ENCODE measurements at regions not wholly inside any gene's neighbourhood (a gene's known extent, or its start where the extent isn't known, plus 50 kb on each side); places are given as distances from the start of the nearest gene placed in this dataset.

- DNase-seq (ENCODE audit: low read depth in 2 of 2): peak in 1 of 2 donors; percentile 87
- TF ChIP-seq, protein P1, sequence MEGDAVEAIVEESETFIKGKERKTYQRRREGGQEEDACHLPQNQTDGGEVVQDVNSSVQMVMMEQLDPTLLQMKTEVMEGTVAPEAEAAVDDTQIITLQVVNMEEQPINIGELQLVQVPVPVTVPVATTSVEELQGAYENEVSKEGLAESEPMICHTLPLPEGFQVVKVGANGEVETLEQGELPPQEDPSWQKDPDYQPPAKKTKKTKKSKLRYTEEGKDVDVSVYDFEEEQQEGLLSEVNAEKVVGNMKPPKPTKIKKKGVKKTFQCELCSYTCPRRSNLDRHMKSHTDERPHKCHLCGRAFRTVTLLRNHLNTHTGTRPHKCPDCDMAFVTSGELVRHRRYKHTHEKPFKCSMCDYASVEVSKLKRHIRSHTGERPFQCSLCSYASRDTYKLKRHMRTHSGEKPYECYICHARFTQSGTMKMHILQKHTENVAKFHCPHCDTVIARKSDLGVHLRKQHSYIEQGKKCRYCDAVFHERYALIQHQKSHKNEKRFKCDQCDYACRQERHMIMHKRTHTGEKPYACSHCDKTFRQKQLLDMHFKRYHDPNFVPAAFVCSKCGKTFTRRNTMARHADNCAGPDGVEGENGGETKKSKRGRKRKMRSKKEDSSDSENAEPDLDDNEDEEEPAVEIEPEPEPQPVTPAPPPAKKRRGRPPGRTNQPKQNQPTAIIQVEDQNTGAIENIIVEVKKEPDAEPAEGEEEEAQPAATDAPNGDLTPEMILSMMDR (IDR thresholded peaks at IDR 0.05; ENCODE audit: low read depth, low read length): no peak
- H3K4me3 ChIP-seq (replicated peaks in 1 of 2; ENCODE audit: low read depth in 2 of 2, low read length in 2 of 2): no peak overlapping the region
Observed at GRCh38 chr7:85454904-85455303, 268.0 kb upstream of the SEMA3D start.

DNA sequence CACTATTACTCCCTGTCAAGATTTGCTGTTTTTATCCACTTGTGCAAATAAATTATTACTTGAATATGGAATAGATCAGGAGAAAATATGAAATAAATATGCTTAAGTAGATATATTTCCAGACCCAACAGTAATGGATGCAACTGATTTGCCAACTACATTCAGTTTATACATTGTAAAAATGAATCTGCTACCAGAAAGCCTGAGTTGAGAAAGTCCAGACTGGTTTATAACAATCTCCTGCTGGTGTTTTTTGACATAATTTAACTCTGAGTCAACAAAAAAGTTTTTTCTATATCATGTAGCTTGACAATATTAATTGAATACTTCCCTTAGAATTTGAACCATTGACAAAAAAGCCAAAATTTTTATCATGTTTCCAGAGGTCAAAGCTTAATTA is 265.8 kb upstream of the SEMA3D start:
- DNase-seq (ENCODE audit: low read depth in 2 of 2): peak in 1 of 2 donors; percentile 33
- no peak overlapping the region for H3K4me3 ChIP-seq (replicated peaks in 1 of 2; ENCODE audit: low read depth in 2 of 2, low read length in 2 of 2)
- TF ChIP-seq, protein P1 (IDR thresholded peaks at IDR 0.05; ENCODE audit: low read depth, low read length): no peak

- TF ChIP-seq, protein P1 (IDR thresholded peaks at IDR 0.05; ENCODE audit: low read depth, low read length): no peak
Observed at GRCh38 chr7:85449478-85449877, 262.6 kb upstream of the SEMA3D start.

DNA sequence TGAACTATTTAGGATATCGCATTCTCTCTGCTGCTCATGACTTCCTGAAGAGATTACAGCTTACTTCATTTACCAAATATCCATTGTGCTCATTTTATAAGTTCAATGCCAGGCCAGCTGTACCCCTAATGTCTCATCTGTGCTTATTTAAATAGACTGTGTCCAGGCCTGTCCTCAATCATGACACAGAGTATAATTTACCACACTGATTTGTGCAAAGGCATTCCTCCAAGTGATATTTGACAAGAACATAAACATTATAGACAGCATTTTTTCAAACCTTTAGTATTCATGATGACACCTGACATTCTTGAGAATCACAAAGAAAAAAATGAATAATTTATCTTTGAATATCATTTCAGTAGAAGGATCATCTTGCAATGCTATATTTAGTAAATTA is 260.1 kb upstream of the SEMA3D start:
- DNase-seq (ENCODE audit: low read depth in 2 of 2): no peak
- TF ChIP-seq, protein P1 (IDR thresholded peaks at IDR 0.05; ENCODE audit: low read depth, low read length): no peak
- H3K4me3 ChIP-seq (replicated peaks in 1 of 2; ENCODE audit: low read depth in 2 of 2, low read length in 2 of 2): no peak overlapping the region

More at GRCh38 chr7:85449478-85449877, 262.6 kb upstream of the SEMA3D start:
- H3K4me3 ChIP-seq (replicated peaks in 1 of 2; ENCODE audit: low read depth in 2 of 2, low read length in 2 of 2): no peak overlapping the region
- DNase-seq (ENCODE audit: low read depth in 2 of 2): no peak

DNA sequence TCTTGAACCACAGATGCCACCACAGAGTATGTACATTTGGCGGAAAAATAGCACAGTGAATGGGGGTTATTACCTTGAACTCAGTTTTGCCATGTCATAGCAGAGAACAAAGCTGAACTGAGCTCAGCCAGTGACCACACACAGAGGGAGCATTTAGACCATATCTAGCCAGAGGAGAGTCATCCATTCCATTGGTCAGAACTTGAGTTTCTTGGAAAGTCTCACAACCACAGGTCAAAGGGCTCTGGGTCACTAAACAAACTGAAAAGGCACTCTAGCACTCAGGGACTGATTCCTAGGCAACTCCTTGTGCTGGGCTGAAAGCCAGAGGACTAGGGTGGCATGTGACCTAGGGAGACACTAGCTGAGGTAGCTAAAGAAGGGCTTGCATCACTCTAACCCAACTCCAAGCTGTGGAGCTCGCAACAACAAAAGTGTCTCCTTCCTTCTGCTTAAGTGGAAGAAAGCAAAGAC is 239.7 kb upstream of the SEMA3D start:
- DNase-seq (ENCODE audit: low read depth in 2 of 2): peak in 1 of 2 donors; percentile 26
- no peak overlapping the region for H3K4me3 ChIP-seq (replicated peaks in 1 of 2; ENCODE audit: low read depth in 2 of 2, low read length in 2 of 2)
- TF ChIP-seq, protein P1 (IDR thresholded peaks at IDR 0.05; ENCODE audit: low read depth, low read length): no peak

DNA sequence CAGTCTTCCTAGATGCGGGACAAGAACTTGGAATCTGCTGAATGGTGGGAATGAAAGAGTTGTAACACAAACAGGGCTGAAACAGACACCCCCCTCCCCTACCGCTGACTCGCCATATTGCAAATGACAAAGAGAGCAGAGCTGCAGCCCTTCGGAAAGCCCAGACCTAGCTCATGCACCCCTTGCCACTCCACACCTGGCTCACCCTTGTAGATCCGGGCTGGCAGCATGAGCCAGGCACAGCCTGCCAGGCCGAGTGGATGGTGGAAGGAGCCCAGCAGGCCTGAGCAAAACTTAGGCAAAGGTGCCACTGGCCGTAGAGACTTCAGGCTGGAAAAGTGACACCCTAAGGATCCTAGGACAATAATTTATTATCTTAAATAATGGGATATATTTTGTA is 237.4 kb upstream of the SEMA3D start:
- no peak overlapping the region for H3K4me3 ChIP-seq (replicated peaks in 1 of 2; ENCODE audit: low read depth in 2 of 2, low read length in 2 of 2)
- TF ChIP-seq, protein P1 (IDR thresholded peaks at IDR 0.05; ENCODE audit: low read depth, low read length): no peak
- DNase-seq (ENCODE audit: low read depth in 2 of 2): no peak

Measured in cardiac fibroblast (primary cell).